GM12878 (cell line): ENCODE measurements at regions not wholly inside any gene's neighbourhood (a gene's known extent, or its start where the extent isn't known, plus 50 kb on each side); places are given as distances from the start of the nearest gene placed in this dataset.
"Not testable (repeated sequence)": the region's sequence is repeated elsewhere in the genome, so short reads cannot be mapped to it uniquely, and the experiment has no call there.

Experiments used
- CEBPZ ChIP-seq: fragments of 150-350 bp; IDR thresholded peaks from 2 replicates; pipeline ENCODE4 v1.6.1; 2016; ENCODE audit warnings: low read depth, low read length
- CTCF ChIP-seq, 3 experiments: IDR thresholded peaks in 2 of 3; conservative IDR thresholded peaks in 1 of 3; 2 replicates each; pipeline ENCODE4 v1.5.1; 2011; ENCODE audit warnings: low read depth in 3 of 3, low read length in 3 of 3, mild to moderate bottlenecking in 3 of 3, control low read depth in 2 of 3, moderate library complexity in 2 of 3, inconsistent platforms in 1 of 3, mixed read lengths in 1 of 3; ENCODE audit not compliant: control insufficient read depth in 2 of 3, insufficient read depth in 1 of 3; ENCODE audit errors: extremely low read depth in 1 of 3
- IKZF2 ChIP-seq, 2 experiments: fragments of 450-650 bp; IDR thresholded peaks; 2 replicates each; pipeline ENCODE4 v1.6.1; 2017; ENCODE audit warnings: mild to moderate bottlenecking in 2 of 2, moderate library complexity in 2 of 2
- IRF3 ChIP-seq: fragments of 450-650 bp; IDR thresholded peaks from 2 replicates; pipeline ENCODE4 v1.6.1; 2014; ENCODE audit warnings: mild to moderate bottlenecking
- JUND ChIP-seq: IDR thresholded peaks from 2 replicates; pipeline ENCODE4 v1.6.1; 2012; ENCODE audit warnings: low read depth, mild to moderate bottlenecking, low read length, improper control_type of control experiment, moderate library complexity
- NFIC ChIP-seq: IDR thresholded peaks from 2 replicates; pipeline ENCODE4 v1.6.1; 2012; ENCODE audit warnings: low read depth, mild to moderate bottlenecking, inconsistent platforms, low read length, moderate library complexity
- POLR2AphosphoS5 ChIP-seq: IDR thresholded peaks from 2 replicates; pipeline ENCODE4 v1.6.1; 2011; ENCODE audit warnings: mild to moderate bottlenecking, low read length, inconsistent platforms
- TAF1 ChIP-seq: IDR thresholded peaks from 2 replicates; pipeline ENCODE4 v1.6.1; 2011; ENCODE audit warnings: mild to moderate bottlenecking, low read depth, low read length, borderline replicate concordance
- USF2 ChIP-seq: IDR thresholded peaks from 2 replicates; pipeline ENCODE4 v1.6.1; 2011; ENCODE audit warnings: low read depth, low read length, improper control_type of control experiment, borderline replicate concordance

GRCh38 chr9:94191706-94192105 lies 67.4 kb upstream of the ZNF169 start:
- TF ChIP-seq NFIC; CTCF (IDR thresholded peaks at IDR 0.05 in 2 of 3, conservative IDR thresholded peaks at IDR 0.05 in 1 of 3; ENCODE audit: control insufficient read depth in 2 of 3, extremely low read depth in 1 of 3, insufficient read depth in 1 of 3, low read depth in 3 of 3, low read length in 3 of 3); CEBPZ; IRF3; USF2; POLR2AphosphoS5; IKZF2 (IDR thresholded peaks at IDR 0.05); JUND; TAF1: not testable (repeated sequence)
